ENCODE measurements at regions not wholly inside any gene's neighbourhood (a gene's known extent, or its start where the extent isn't known, plus 50 kb on each side); places are given as distances from the start of the nearest gene placed in this dataset.
A peak's percentile ranks its signal among the peaks of the same experiment; 100 is the strongest.
"Not testable (repeated sequence)": the region's sequence is repeated elsewhere in the genome, so short reads cannot be mapped to it uniquely, and the experiment has no call there.

GRCh38 chr6:167690931-167691330 is 135.8 kb upstream of the AFDN start:
- DNase-seq, result peak; percentile 21

GRCh38 chr6:167691533-167692312 is 135.0 kb upstream of the AFDN start:
- DNase-seq, result no peak

- not testable (repeated sequence) for DNase-seq
Observed at GRCh38 chr6:167693478-167693877, 133.2 kb upstream of the AFDN start.

GRCh38 chr6:167695831-167696230 is 130.9 kb upstream of the AFDN start:
- DNase-seq, result no peak

- no peak for DNase-seq
Observed at GRCh38 chr6:167696296-167696695, 130.4 kb upstream of the AFDN start.

- DNase-seq, result no peak
Observed at GRCh38 chr6:167697316-167697715, 129.4 kb upstream of the AFDN start.

- DNase-seq, result no peak
Observed at GRCh38 chr6:167698540-167698939, 128.2 kb upstream of the AFDN start.

GRCh38 chr6:167699141-167699931 is 127.4 kb upstream of the AFDN start:
- DNase-seq, result no peak

- DNase-seq, result no peak
Observed at GRCh38 chr6:167700199-167700598, 126.5 kb upstream of the AFDN start.

- DNase-seq, result no peak
Observed at GRCh38 chr6:167701010-167701409, 125.7 kb upstream of the AFDN start.

- no peak for DNase-seq
Observed at GRCh38 chr6:167702241-167702827, 124.4 kb upstream of the AFDN start.

GRCh38 chr6:167703347-167703746 is 123.4 kb upstream of the AFDN start:
- no peak for DNase-seq

- DNase-seq, result no peak
Observed at GRCh38 chr6:167703781-167704180, 122.9 kb upstream of the AFDN start.

- DNase-seq, result no peak
Observed at GRCh38 chr6:167704396-167704901, 122.3 kb upstream of the AFDN start.

GRCh38 chr6:167705211-167705750 is 121.4 kb upstream of the AFDN start:
- DNase-seq, result no peak

GRCh38 chr6:167706313-167707109 is 120.2 kb upstream of the AFDN start:
- DNase-seq, result no peak

- no peak for DNase-seq
Observed at GRCh38 chr6:167707686-167708500, 118.8 kb upstream of the AFDN start.

- no peak for DNase-seq
Observed at GRCh38 chr6:167708501-167709094, 118.1 kb upstream of the AFDN start.

- no peak for DNase-seq
Observed at GRCh38 chr6:167709196-167709595, 117.5 kb upstream of the AFDN start.

GRCh38 chr6:167709776-167710336 is 116.9 kb upstream of the AFDN start:
- DNase-seq, result not testable (repeated sequence)
